KMS-11 (cell line): ENCODE measurements at regions not wholly inside any gene's neighbourhood (a gene's known extent, or its start where the extent isn't known, plus 50 kb on each side); places are given as distances from the start of the nearest gene placed in this dataset.

Experiments
- H2AFZ ChIP-seq: fragments of 200-600 bp; sonication (generic); 2 replicates; pipeline ENCODE4 v1.6.1; 2016; ENCODE audit warnings: antibody characterized with exemption, mixed run types, low read depth
- H3K27ac ChIP-seq: fragments of 200-600 bp; sonication (generic); 2 replicates; pipeline ENCODE4 v1.6.1; 2016; ENCODE audit warnings: mild to moderate bottlenecking, mixed run types
- H3K27me3 ChIP-seq: fragments of 200-600 bp; sonication (generic); 2 replicates; pipeline ENCODE4 v1.6.1; 2017; ENCODE audit warnings: mild to moderate bottlenecking, low read depth, mixed run types, moderate library complexity; ENCODE audit not compliant: insufficient read depth
- H3K36me3 ChIP-seq: fragments of 200-600 bp; sonication (generic); 2 replicates; pipeline ENCODE4 v1.6.1; 2017; ENCODE audit warnings: mild to moderate bottlenecking, mixed run types; ENCODE audit not compliant: insufficient read depth
- H3K4me1 ChIP-seq: fragments of 200-600 bp; sonication (generic); 2 replicates; pipeline ENCODE4 v1.6.1; 2016; ENCODE audit warnings: mild to moderate bottlenecking, low read depth, mixed run types; ENCODE audit not compliant: poor library complexity, severe bottlenecking
- H3K4me2 ChIP-seq: fragments of 200-600 bp; sonication (generic); 2 replicates; pipeline ENCODE4 v1.7.0; 2016; ENCODE audit warnings: mild to moderate bottlenecking, mixed run types
- H3K4me3 ChIP-seq: fragments of 200-600 bp; sonication (generic); IDR thresholded peaks from 2 replicates; pipeline ENCODE4 v1.6.1; 2017; ENCODE audit warnings: low read depth, low read length, mixed read lengths; ENCODE audit not compliant: insufficient read depth
- H3K79me2 ChIP-seq: fragments of 200-600 bp; sonication (generic); 2 replicates; pipeline ENCODE4 v1.6.1; 2016; ENCODE audit warnings: low read depth, mixed run types; ENCODE audit not compliant: insufficient read depth
- H3K9ac ChIP-seq: fragments of 200-600 bp; sonication (generic); 2 replicates; pipeline ENCODE4 v1.6.1; 2016; ENCODE audit warnings: mild to moderate bottlenecking, mixed run types
- H4K20me1 ChIP-seq: fragments of 200-600 bp; sonication (generic); 2 replicates; pipeline ENCODE4 v1.6.1; 2016; ENCODE audit warnings: mild to moderate bottlenecking, mixed run types; ENCODE audit not compliant: insufficient read depth
- CTCF ChIP-seq: fragments of 200-600 bp; sonication (generic); conservative IDR thresholded peaks from 2 replicates; pipeline ENCODE4 v1.6.1; 2017; ENCODE audit warnings: low read depth, mild to moderate bottlenecking, antibody characterized with exemption, low read length, moderate library complexity, mixed read lengths

GRCh38 chr2:188068093-188068492 is 223.6 kb upstream of the GULP1 start:
- Histone ChIP-seq H3K4me1 (no peaks in the 10 kb centered on the region), H4K20me1 (no peaks in the 10 kb centered on the region), H3K4me2 (no peak overlapping the region), H3K27me3 (no peaks in the 10 kb centered on the region), H3K9ac (no peak overlapping the region), H3K27ac (no peak overlapping the region), H3K36me3 (no peaks in the 10 kb centered on the region), H3K79me2 (no peaks in the 10 kb centered on the region), H2AFZ (no peak overlapping the region), H3K4me3 (no peak overlapping the region)
- TF ChIP-seq CTCF: no peak

GRCh38 chr2:188076149-188077056 is 215.3 kb upstream of the GULP1 start:
- H3K27me3 ChIP-seq: no peaks in the 10 kb centered on the region
- no peaks in the 10 kb centered on the region for H4K20me1 ChIP-seq
- H3K36me3 ChIP-seq: no peaks in the 10 kb centered on the region
- no peaks in the 10 kb centered on the region for H3K79me2 ChIP-seq
- H3K9ac ChIP-seq: no peak overlapping the region
- no peak for TF ChIP-seq CTCF
- H3K27ac ChIP-seq: no peak overlapping the region
- H3K4me3 ChIP-seq: no peak overlapping the region
- H2AFZ ChIP-seq: no peak overlapping the region
- H3K4me1 ChIP-seq: no peaks in the 10 kb centered on the region
- no peak overlapping the region for H3K4me2 ChIP-seq

- Histone ChIP-seq H3K4me2 (no peak overlapping the region), H3K4me3 (no peak overlapping the region), H4K20me1 (no peaks in the 10 kb centered on the region), H2AFZ (no peak overlapping the region), H3K36me3 (no peaks in the 10 kb centered on the region), H3K27ac (no peak overlapping the region), H3K9ac (no peak overlapping the region), H3K79me2 (no peaks in the 10 kb centered on the region), H3K27me3 (no peaks in the 10 kb centered on the region), H3K4me1 (no peaks in the 10 kb centered on the region)
- TF ChIP-seq CTCF: no peak
These were observed 213.9 kb upstream of the GULP1 start for GRCh38 chr2:188077757-188078156.

GRCh38 chr2:188078534-188078933 is 213.1 kb upstream of the GULP1 start:
- Histone ChIP-seq H3K79me2 (no peaks in the 10 kb centered on the region), H3K36me3 (no peaks in the 10 kb centered on the region), H3K27ac (no peak overlapping the region), H3K4me2 (no peak overlapping the region), H4K20me1 (no peaks in the 10 kb centered on the region), H3K4me1 (no peaks in the 10 kb centered on the region), H3K9ac (no peak overlapping the region), H3K4me3 (no peak overlapping the region), H3K27me3 (no peaks in the 10 kb centered on the region), H2AFZ (no peak overlapping the region)
- TF ChIP-seq CTCF: no peak
